GM19467 (cell line): ENCODE measurements at regions not wholly inside any gene's neighbourhood (a gene's known extent, or its start where the extent isn't known, plus 50 kb on each side); places are given as distances from the start of the nearest gene placed in this dataset.
"Not testable (repeated sequence)": the region's sequence is repeated elsewhere in the genome, so short reads cannot be mapped to it uniquely, and the experiment has no call there.

Source experiments
- ATAC-seq: cut with Tn5 transposase; IDR thresholded peaks from one replicate; pipeline ENCODE4 v1.9.1; 2021; ENCODE audit warnings: mild to moderate bottlenecking, moderate library complexity; ENCODE audit not compliant: unreplicated experiment

DNA sequence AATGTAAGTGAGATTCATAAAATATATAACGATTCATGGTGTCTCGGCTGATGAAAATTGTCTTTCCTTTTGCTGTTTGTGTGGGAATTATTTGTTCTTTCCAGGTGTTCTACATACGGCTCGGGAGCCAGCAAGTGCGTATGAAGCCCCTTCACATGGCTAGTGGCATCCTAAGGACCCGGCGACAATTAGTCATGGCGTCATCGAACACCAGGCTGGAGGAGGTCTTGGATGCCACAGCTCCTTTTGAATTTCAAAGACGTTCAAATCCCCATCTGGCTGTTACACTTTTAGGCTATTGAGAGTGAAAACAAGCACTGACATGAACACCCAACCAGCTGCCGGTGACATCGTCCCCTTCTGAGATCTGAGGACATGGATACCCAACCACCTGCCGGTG lies 397.7 kb upstream of the TNRC6C start:
- no peak for ATAC-seq

DNA sequence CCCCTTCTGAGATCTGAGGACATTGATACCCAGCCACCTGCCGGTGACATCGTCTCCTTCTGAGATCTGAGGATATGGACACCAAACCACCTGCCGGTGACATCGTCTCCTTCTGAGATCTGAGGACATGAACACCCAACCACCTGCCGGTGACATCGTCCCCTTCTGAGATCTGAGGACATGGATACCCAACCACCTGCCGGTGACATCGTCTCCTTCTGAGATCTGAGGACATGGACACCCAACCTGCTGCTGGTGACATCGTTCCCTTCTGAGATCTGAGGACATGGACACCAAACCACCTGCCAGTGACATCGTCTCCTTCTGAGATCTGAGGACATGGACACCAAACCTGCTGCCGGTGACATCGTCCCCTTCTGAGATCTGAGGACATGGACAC lies 396.1 kb upstream of the TNRC6C start:
- ATAC-seq, result not testable (repeated sequence)

DNA sequence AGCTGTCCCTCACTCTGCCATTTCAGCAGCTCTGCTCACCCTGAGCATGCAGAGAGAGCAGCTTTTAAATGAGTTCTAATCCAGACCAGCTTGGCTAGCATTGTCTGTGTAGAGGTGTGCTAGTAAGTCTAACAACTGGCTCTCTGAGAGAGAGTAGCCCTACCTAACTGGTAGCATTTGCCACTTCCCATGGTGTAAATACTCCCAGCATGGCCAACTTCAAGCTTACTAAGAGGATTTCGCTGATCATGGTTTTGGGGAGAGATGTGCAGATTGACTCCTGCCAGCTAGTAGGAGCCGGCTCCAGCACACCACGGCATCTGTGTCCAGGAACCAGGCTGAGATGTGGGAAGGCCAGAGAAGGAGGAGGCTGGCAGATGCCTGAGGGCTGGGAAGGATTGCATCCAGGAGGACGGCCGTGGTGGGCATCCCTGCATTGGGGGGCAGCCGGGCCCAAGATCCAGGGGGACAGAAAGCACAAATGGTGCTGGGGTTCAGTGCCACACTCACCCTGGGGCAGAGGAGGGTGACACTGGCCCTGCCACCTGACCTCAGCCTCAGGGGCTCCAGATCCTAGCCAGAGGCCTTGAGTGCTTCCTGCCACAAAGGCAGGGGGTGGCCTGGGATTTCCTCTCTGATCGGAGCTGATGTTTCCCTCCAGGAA lies 394.9 kb upstream of the TNRC6C start:
- ATAC-seq, result no peak

- no peak for ATAC-seq
Observed at GRCh38 chr17:77564278-77564920, 394.1 kb upstream of the TNRC6C start.

- ATAC-seq, result no peak
Observed at GRCh38 chr17:77565166-77565565, 393.3 kb upstream of the TNRC6C start.

DNA sequence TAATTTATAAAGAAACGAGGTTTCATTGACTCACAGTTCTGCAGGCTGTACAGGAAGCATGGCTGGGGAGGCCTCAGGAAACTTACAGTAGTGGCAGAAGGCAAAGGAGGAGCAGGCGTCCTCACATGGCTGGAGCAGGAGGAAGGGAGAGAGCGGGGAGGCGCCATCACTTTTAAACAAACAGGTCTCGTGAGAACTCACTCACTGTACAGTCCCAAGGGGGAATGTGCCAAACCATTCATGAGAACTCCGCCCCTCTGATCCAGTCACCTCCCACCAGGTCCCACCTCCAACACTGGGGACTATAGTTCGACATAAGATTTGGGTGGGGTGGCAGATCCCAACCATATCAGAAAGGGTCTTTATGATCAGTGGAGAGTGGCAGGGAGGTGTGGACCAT lies 392.4 kb upstream of the TNRC6C start:
- ATAC-seq, result no peak

DNA sequence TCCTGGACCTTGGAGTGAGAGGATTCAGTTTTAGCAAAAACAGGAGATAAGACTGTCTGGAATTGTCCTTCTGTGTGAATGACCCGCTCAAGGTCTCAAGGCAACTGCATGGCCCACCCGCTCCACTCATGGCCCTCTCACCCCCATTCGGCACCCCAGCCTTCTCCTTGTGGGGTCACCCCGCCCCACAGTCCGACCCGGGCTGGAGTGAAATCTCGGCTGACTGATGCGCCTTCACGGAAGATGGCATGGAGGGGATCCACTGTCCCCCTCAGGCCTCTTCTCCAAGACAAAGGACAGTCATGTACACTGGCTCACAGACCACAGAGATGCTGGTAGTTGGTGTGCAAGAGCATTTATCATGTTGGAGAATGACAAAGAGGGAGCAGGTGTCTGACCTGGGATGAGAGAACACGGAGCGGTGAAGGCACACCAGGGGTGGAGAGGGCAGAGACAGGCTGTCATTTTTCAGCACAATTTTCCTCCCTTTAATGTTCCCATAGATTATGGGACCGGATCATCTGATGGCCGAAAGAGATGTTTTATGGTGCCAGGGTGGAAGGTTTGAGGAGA lies 391.9 kb upstream of the TNRC6C start:
- no peak for ATAC-seq

DNA sequence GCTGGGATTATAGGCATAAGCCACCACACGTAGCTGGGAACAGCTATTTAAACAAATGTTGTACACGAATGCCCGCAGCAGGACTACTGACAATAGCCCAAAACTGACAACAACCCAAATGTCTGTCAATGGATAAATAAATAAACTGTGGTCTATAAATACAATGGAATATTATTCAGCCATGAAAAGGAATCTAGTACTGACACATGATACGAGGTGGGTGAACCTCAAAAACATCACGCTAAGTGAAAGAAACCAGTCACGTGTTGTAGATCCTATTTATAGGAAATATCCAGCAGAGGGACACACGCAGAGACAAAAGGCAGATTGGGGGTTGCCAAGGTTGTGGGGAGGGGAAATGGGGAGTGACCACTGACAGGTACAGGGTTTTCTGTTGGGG lies 390.0 kb upstream of the TNRC6C start:
- ATAC-seq, result no peak

DNA sequence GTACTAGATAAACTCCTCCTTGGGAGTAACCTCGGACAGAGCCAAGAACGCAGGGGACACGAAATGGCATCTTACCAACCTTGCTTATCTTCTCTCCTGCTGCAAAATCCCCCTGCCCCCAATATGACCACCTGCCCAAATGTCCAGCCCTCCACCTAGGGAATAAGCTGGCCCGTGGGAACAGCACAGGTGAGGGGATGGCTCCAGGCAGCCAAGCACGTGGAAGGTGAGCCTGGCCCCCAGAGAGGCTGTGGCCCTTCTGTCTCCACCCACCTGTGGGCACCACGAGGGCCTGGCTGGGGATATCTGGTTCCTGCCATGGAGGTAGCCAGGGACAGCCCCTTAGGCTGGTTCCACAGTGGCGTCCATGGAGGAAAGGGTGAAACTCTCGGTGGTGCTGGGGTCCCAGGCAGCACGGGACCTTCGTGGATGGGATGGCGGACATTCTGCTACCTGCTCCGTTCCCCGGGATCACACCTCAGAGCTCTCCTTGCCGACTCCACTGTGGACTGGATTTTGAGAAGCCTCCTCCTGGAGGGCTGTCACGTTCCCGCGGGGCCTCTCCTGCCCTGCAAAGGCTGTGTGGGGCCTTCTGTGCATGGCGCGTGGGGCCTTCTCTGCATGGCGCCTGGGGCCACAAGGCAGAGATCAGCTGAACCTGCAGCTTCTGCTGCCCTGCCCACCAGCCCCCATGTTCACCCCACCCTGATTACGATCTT lies 388.5 kb upstream of the TNRC6C start:
- ATAC-seq, result no peak

GRCh38 chr17:77570565-77570898 lies 388.0 kb upstream of the TNRC6C start:
- no peak for ATAC-seq

- ATAC-seq, result no peak
Observed at GRCh38 chr17:77571155-77571981, 387.1 kb upstream of the TNRC6C start.

DNA sequence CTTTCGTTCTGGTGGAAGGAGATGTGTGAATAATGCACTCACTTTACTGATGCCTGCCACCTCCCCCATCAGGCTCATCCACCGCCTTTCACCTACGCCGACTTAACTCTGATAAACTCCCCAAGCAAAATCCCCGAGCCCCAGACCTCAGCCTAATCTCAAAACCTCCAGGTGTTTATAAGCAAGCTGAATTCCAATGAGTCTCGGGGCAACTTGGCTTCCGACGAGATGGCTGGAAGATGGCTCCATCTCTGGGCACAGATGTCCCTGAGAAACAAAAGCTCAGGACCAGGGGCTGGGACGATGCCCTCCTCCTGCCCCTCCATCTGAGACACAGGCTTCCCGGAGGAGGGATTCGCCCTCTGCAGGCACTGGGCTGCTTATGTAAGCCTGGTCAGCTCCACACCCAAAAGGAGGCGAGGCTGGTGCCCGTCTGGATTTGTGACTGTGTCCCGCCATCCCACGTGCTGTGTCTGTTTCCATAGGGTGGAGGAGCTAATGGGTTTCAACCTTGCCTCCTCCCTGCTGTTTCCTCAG lies 386.4 kb upstream of the TNRC6C start:
- ATAC-seq, result no peak

DNA sequence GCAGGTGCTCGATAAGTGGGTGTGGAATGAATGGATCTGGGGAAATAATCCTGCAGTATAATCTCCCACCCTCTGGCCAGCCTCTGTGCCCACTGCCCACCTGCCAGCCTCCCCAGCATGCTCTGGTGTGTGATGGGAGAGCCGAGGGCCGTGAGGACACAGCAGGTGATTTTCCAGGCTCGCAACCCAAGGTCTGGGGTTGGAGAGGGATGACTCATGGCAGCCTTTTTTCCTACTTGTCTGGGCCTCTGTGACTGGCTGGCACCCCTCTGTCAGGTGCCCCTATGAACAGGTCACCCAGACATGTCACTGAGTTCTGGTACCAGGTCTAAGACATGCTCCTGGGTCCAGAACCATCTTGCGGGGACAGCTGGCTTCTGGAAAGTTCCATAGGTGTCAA lies 385.7 kb upstream of the TNRC6C start:
- ATAC-seq, result no peak

DNA sequence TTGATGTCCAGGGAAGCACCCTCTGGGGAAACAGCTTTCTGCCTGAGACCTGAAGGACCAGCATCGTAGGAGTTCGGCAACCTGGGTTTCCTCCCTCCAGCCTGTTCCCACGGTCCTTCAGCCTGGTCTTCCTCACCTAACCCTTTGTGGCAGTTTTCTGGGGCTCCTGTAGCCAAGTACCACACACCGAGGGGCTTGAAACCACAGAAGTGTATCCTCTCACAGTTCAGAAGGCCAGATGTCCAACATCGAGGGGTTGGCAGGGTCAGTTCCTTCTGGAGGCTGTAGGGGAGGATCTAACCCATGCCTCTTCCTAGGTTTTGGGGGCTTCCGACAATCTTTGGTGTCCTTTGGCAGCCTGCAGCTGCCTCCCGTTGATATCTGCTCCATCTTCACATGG lies 381.0 kb upstream of the TNRC6C start:
- no peak for ATAC-seq

DNA sequence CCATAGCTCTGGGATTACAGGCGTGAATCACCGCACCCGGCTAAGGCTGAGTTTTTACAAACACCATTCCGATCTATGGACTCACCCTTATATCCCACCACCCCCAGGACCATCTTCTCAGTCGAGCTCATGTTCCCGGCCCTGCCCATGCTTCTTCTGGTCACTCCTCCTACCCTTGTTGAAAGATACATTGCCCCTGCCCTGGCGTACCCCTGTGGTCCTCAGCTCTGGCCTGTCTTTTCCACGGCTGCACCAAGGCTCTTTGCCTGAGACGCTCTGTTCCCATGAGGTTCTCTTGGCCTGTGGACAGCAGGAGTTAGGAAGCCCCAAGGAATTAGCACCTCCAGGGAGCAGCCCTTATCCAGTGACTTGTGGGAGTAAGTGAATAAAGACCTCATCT lies 379.4 kb upstream of the TNRC6C start:
- ATAC-seq, result no peak

DNA sequence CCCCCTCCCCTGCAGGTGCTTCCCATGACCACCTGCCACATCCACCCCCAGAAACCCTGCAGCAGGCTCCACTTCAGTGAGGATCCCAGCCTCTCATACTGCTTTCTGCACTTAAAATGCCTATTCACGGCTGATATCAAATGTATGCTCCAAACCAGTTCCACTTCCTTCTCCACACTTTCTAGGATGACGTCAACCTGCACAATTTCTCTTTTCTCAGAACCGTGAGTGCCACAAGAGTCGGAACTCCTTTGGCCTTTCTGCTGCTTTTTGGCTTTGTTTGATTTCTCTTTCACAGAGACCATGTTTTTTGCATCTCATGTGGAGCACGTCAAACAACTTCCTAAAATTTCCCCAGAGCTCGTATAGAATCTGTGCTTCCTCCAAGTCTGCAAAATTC lies 378.8 kb upstream of the TNRC6C start:
- no peak for ATAC-seq

- no peak for ATAC-seq
Observed at GRCh38 chr17:77580531-77581270, 377.8 kb upstream of the TNRC6C start.

GRCh38 chr17:77581480-77581879 lies 377.0 kb upstream of the TNRC6C start:
- ATAC-seq, result no peak

- ATAC-seq, result no peak
Observed at GRCh38 chr17:77585142-77585860, 373.2 kb upstream of the TNRC6C start.
